Mucosa of rectum (tissue), 2 donors: ENCODE measurements at regions not wholly inside any gene's neighbourhood (a gene's known extent, or its start where the extent isn't known, plus 50 kb on each side); places are given as distances from the start of the nearest gene placed in this dataset.
"Not testable (repeated sequence)": the region's sequence is repeated elsewhere in the genome, so short reads cannot be mapped to it uniquely, and the experiment has no call there.

Source experiments
- H3K27ac ChIP-seq, 2 donors: one replicate each; pipeline ENCODE4 v1.7.0; 2013; ENCODE audit warnings: inconsistent platforms in 2 of 2, low read depth in 2 of 2, low read length in 2 of 2
- H3K27me3 ChIP-seq, 2 donors: one replicate each; pipeline ENCODE4 v1.7.0; 2013; ENCODE audit warnings: low read length in 2 of 2; ENCODE audit not compliant: control insufficient read depth in 2 of 2, insufficient read depth in 2 of 2
- H3K36me3 ChIP-seq, 2 donors: one replicate each; pipeline ENCODE4 v1.7.0; 2013; ENCODE audit warnings: low read length in 2 of 2; ENCODE audit not compliant: control insufficient read depth in 2 of 2, insufficient read depth in 2 of 2
- H3K4me1 ChIP-seq, 2 donors: one replicate each; pipeline ENCODE4 v1.7.0; 2013; ENCODE audit warnings: low read length in 2 of 2, mild to moderate bottlenecking in 1 of 2; ENCODE audit not compliant: control insufficient read depth in 2 of 2, insufficient read depth in 2 of 2
- H3K4me3 ChIP-seq, 2 donors: one replicate each; pipeline ENCODE4 v1.7.0; 2013; ENCODE audit warnings: low read length in 2 of 2
- H3K9ac ChIP-seq, 2 donors: one replicate each; pipeline ENCODE4 v1.7.0; 2013; ENCODE audit warnings: low read length in 2 of 2, low read depth in 1 of 2, mild to moderate bottlenecking in 1 of 2
- H3K9me3 ChIP-seq, 2 donors: one replicate each; pipeline ENCODE4 v1.7.0; 2013; ENCODE audit warnings: low read length in 2 of 2; ENCODE audit not compliant: control insufficient read depth in 2 of 2
- donor health status: healthy.
- donor health status: Normal muscosa, but diverticular disease.

DNA sequence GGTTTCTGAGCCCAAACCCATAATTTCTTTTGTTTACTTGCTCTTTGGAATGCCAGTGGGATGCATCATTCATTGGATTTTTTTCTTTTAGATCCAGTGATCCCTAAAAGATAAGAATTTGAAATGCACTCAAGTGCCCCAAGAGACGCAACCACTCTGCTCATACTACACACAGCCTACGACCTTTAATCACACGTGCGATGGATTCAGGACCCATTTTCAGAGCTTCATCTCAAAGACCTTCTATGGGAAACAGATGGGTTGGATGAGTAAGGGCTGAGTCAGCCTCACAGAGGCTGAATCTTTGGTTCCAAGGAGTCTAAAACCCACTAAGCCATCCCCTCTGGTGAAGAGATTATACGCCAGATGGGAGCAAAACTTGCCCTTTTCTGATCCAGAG, 265.5 kb upstream of the EXOC2 start:
- no peaks in the 10 kb centered on the region for H3K36me3 ChIP-seq
- no peaks in the 10 kb centered on the region for H3K4me1 ChIP-seq
- no peak overlapping the region for H3K9ac ChIP-seq
- H3K4me3 ChIP-seq, result no peak overlapping the region
- H3K27me3 ChIP-seq, result no peaks in the 10 kb centered on the region
- no peak overlapping the region for H3K27ac ChIP-seq
- no peaks in the 10 kb centered on the region for H3K9me3 ChIP-seq

DNA sequence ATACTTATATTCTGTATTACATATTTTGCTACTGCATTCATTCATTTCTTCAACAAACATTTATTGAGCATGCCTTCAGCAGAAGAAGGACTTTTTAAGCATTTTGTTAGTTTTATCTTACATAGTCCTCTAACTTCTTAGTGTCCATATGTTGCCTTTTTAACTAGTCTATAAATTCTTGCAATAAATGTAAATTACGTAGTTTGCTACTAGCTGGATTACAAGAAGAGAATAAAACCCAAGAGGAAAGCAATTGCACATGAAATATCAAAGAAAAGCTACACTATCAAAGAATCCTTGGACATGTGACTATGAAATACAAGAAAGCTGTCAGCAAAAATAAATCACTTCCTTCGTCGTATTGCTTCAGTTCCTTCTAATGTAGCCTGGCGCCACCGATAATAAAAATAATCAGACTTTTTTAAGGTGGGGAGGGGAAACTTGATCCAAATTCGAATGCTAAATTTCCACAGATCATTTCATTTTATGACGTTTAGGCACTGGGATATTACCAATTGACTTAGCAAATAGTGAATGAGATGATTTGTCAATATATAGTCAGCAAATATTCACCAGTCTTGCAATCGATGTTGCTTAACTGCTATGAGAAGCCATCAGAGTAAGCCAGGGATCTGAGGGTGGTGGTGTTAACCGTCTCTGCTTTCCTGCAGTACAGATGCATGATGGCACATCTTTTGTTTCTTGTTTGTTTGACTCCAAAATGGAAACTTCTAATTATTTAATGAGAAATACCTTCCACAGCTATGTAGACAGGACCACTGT, 258.7 kb upstream of the EXOC2 start:
- H3K4me3 ChIP-seq, result no peak overlapping the region
- H3K4me1 ChIP-seq, result no peaks in the 10 kb centered on the region
- no peaks in the 10 kb centered on the region for H3K36me3 ChIP-seq
- no peak overlapping the region for H3K27ac ChIP-seq
- H3K9me3 ChIP-seq, result no peaks in the 10 kb centered on the region
- peaks cover 0 to 6% of the 10 kb centered on the region in 2 donors for H3K27me3 ChIP-seq
- no peak overlapping the region for H3K9ac ChIP-seq

DNA sequence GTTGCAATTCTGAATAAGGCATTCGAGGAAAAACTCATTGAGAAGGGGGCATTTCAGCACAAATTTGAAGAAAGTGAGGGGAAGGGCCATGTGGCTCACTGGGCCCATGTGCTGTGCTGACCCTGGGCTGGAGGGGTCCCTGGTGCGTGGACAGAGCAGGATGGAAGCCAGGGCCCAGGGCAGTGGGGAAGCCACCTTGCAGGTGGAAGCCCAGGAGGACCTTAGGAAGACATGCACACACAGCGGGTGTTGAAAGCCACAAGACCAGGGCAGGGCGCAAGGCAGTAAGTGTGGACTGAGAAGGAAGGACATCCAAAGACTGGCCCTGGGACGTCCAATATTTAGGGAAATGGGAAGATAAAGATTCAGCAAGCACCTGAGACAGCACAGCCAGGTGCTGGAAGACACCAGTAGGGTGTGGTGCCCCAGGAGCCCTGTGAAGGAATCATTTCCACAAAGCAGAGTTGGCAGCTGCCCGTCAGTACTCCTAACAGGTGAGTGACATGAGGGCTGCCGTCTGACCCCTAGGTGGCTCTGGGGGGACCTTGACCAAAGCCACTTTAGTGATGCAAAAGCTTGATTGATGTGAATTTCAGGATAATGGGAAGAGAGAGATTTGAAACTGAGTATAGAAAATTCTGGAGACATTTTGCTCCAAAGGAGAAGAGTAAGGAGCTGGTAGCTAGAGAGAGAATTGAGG, 254.4 kb upstream of the EXOC2 start:
- no peaks in the 10 kb centered on the region for H3K4me1 ChIP-seq
- no peak overlapping the region for H3K9ac ChIP-seq
- H3K36me3 ChIP-seq, result no peaks in the 10 kb centered on the region
- H3K9me3 ChIP-seq, result no peaks in the 10 kb centered on the region
- H3K27ac ChIP-seq, result no peak overlapping the region
- H3K4me3 ChIP-seq, result no peak overlapping the region
- peaks cover 0 to 6% of the 10 kb centered on the region in 2 donors for H3K27me3 ChIP-seq

DNA sequence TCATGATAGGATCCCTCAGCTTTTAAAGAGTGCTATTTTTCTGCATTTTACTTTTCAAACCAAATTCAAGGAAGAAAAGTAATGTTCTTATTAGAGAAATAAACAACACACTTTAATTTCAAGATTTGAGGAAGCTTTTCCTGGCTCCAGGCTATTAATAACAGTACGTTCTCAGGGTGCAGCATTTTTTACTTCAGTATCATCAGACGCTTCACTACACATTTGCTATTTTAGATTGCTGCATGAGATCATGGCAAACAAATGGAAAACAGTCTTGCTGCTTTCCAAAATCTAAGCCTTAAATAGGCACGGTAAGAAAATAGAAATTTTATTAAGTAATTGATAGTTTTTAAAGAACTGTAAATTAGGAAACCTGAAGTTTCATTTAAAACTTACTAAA, 253.6 kb upstream of the EXOC2 start:
- Histone ChIP-seq H3K9me3 (no peaks in the 10 kb centered on the region), H3K36me3 (no peaks in the 10 kb centered on the region), H3K27ac (no peak overlapping the region), H3K9ac (no peak overlapping the region), H3K4me1 (no peaks in the 10 kb centered on the region), H3K4me3 (no peak overlapping the region), H3K27me3 (peaks cover 0 to 3% of the 10 kb centered on the region in 2 donors)

DNA sequence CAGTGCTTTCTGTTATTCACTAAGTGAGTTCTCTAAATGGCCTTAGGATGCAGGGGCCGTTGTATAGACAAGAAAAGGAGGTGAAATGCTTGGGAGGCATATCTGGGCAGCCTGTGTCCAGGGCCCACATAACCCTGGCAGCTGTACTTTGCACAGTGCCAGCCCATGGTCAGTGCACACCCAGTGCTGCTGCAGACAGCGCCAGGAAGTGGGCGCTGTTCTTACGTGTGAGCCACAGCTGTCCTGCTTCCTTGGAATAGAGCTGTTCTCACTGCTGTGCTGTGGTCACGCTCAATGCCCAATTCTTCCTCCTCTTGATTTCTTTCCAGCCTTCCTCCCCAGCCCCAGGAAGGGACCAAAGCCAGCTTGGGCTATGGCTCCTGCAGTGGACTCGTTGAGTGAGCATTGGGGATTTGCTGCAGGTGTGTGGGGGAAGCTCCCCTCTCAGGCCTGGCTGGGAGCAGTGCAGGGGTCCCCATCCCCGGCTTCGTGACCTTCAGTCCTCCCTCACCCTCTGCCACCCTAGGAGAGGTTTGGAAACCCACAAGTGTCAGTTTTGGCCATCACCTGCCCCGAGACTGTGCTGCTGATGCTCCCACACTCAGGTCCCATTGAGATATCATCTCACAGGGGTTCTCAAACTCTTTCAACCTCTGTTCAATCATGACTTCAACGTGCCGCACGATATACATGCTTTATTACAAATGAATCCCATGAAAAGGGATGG, 246.8 kb upstream of the EXOC2 start:
- Histone ChIP-seq H3K36me3 (no peaks in the 10 kb centered on the region), H3K9ac (no peak overlapping the region), H3K4me1 (no peaks in the 10 kb centered on the region), H3K9me3 (no peaks in the 10 kb centered on the region), H3K4me3 (no peak overlapping the region), H3K27me3 (no peaks in the 10 kb centered on the region), H3K27ac (no peak overlapping the region)

DNA sequence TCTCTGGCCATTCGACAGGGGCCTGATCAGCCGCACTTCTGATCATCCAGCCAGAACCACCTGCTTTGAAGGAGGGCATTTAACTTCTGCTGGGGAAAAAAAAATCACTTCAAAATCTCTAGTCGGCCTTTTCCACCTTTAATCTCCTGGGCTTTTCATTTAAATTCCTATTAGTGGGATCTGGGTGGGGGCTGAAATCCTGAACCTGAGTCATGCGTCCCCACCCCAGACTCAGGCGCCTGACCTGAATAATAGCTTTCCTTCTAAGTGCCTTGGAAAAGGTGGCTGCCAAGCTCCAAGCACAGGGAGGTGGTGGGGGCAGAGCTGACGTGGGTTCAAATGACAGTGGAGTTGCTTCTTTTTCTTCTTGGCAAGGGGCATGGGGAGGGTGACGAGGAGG, 246.0 kb upstream of the EXOC2 start:
- Histone ChIP-seq H3K9me3 (no peaks in the 10 kb centered on the region), H3K4me1 (no peaks in the 10 kb centered on the region), H3K4me3 (no peak overlapping the region), H3K27ac (no peak overlapping the region), H3K9ac (no peak overlapping the region), H3K27me3 (no peaks in the 10 kb centered on the region), H3K36me3 (no peaks in the 10 kb centered on the region)

DNA sequence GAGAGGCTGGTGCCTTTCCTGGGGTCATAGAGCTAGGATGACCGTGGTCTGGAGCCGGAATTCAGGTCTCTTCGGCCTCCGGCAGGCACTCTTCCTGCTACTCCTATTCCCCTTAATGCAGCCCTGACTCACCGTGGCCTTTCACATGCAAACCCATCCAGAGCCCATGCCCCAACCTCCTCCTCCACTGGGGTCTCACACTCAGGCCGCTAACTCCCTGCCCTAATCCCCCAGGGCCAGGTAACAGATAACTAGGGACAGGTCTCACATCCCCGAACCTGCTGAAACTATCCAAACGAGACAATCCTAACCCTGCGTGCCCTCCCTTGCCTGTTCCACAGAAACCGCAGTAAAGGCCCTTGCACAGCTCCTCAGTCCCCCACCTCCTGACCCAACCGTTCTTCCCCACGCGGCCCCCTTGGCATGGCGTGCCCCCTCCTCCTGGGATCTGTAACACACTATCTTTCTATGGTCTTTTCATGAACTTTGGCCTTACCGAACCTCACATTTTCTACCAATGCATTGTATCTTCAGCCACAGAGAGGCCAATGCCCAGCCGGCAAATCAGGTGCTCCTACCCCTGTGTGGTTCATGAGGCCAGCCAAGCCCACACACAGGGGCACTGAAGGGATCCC, 245.4 kb upstream of the EXOC2 start:
- Histone ChIP-seq H3K27me3 (no peaks in the 10 kb centered on the region), H3K27ac (no peak overlapping the region), H3K9me3 (no peaks in the 10 kb centered on the region), H3K4me3 (no peak overlapping the region), H3K4me1 (no peaks in the 10 kb centered on the region), H3K36me3 (no peaks in the 10 kb centered on the region), H3K9ac (no peak overlapping the region)

DNA sequence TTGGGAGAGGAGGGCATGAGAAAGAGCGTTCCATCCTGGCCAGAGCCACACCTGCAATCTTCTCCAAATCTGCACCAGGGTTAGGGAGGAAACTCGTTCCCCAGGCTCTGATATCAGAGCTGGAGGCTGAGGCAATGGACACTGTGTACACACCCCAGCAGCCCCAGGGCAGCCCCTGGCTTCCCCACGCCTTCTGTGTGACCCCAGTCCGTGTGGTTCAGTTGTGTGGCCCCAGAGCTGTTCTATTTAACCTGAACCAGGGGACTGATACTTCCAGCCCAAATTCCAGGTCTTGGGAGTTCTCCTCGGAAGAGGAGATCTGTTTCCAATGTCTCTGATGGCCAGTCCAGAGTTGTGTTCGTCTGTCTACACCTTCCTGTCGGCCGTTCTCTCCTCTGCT, 242.6 kb upstream of the EXOC2 start:
- Histone ChIP-seq H3K9ac (no peak overlapping the region), H3K27me3 (no peaks in the 10 kb centered on the region), H3K9me3 (no peaks in the 10 kb centered on the region), H3K27ac (no peak overlapping the region), H3K4me1 (no peaks in the 10 kb centered on the region), H3K36me3 (no peaks in the 10 kb centered on the region), H3K4me3 (no peak overlapping the region)

DNA sequence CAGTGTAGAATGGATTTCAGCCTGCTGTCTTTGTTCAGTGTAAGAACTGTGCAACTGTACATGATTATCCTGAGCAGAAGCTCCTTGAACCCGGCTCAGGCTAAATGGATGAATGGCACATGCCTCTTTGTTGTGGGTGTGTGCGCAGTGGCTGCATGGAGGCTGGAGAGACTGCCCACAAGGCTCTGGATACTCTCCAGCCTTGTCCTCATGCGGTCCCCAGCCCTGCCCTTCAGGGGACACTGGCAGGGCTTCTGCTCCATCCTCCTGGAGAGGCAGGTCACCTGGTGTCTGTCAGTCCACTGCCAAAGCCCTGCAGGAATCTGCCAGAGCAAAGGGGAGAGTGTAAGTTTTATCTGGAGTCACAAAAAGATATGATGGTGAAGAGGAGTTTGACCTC, 241.7 kb upstream of the EXOC2 start:
- H3K9ac ChIP-seq, result no peak overlapping the region
- no peaks in the 10 kb centered on the region for H3K36me3 ChIP-seq
- no peak overlapping the region for H3K4me3 ChIP-seq
- no peaks in the 10 kb centered on the region for H3K4me1 ChIP-seq
- H3K9me3 ChIP-seq, result no peaks in the 10 kb centered on the region
- H3K27me3 ChIP-seq, result peaks cover 0 to 2% of the 10 kb centered on the region in 2 donors
- H3K27ac ChIP-seq, result no peak overlapping the region

DNA sequence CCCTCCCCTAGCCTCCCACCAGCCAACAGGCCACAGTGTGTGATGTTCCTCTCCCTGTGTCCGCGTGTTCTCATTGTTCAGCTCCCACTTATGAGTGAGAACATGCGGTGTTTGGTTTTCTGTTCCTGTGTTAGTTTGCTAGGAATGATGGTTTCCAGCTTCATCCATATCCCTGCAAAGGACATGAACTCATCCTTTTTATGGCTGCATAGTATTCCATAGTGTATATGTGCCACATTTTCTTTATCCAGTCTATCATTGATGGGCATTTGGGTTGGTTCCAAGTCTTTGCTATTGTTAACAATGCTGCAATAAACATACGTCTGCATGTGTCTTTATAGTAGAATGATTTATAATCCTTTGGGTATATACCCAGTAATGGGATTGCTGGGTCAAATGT, 239.0 kb upstream of the EXOC2 start:
- not testable (repeated sequence) for H3K27me3 ChIP-seq, H3K9me3 ChIP-seq, H3K27ac ChIP-seq, H3K36me3 ChIP-seq, H3K4me3 ChIP-seq, H3K4me1 ChIP-seq, H3K9ac ChIP-seq
